Heart right ventricle (tissue), 16 donors: ENCODE measurements at regions not wholly inside any gene's neighbourhood (a gene's known extent, or its start where the extent isn't known, plus 50 kb on each side); places are given as distances from the start of the nearest gene placed in this dataset.

Experiments
- ATAC-seq, 8 donors: fragments of 200-7000 bp; cut with Tn5 transposase; one replicate each; pipeline ENCODE4 v1.9.1; 2020; ENCODE audit warnings: mild to moderate bottlenecking in 8 of 8, moderate library complexity in 8 of 8, moderate number of reproducible peaks in 1 of 8
- DNase-seq, 2 donors: peaks; one replicate each; pipeline ENCODE4 v3.0.0-alpha.2; 2020
- H3K27ac ChIP-seq, 10 donors: fragments of 200-600 bp; sonication (generic) in 2 of 10; one replicate each; pipeline versions ENCODE4 v1.5.0 to v1.8.0; 2020 to 2022; ENCODE audit warnings: mild to moderate bottlenecking in 3 of 10
- H3K27me3 ChIP-seq, 7 donors: fragments of 200-600 bp; one replicate each; pipeline ENCODE4 v1.8.0; 2021 to 2022; ENCODE audit warnings: mild to moderate bottlenecking in 2 of 7
- H3K36me3 ChIP-seq, 9 donors: fragments of 200-600 bp; sonication (generic) in 1 of 9; one replicate each; pipeline versions ENCODE4 v1.5.0 to v1.8.0; 2020 to 2022; ENCODE audit warnings: mild to moderate bottlenecking in 2 of 9
- H3K4me1 ChIP-seq, 9 donors: fragments of 200-600 bp; sonication (generic) in 1 of 9; one replicate each; pipeline versions ENCODE4 v1.5.0 to v1.8.0; 2020 to 2022; ENCODE audit warnings: mild to moderate bottlenecking in 4 of 9
- H3K4me3 ChIP-seq, 10 donors: fragments of 200-600 bp; sonication (generic) in 2 of 10; one replicate each; pipeline versions ENCODE4 v1.5.0 to v1.8.0; 2020 to 2022; ENCODE audit warnings: mild to moderate bottlenecking in 7 of 10, moderate library complexity in 2 of 10
- H3K9me3 ChIP-seq, 11 donors: fragments of 200-600 bp in 10 of 11; sonication (generic) in 2 of 11; one replicate each; pipeline versions ENCODE4 v1.5.0 to v1.8.0; 2013 to 2022; ENCODE audit warnings: mild to moderate bottlenecking in 2 of 11, control low read depth in 1 of 11, moderate library complexity in 1 of 11
- CTCF ChIP-seq, 9 donors: fragments of 200-600 bp; sonication (generic) in 2 of 9; IDR thresholded peaks; one replicate each; pipeline versions ENCODE4 v1.5.0 to v1.8.0; 2021 to 2022; ENCODE audit warnings: antibody characterized with exemption in 9 of 9, mild to moderate bottlenecking in 5 of 9, moderate library complexity in 1 of 9
- WGBS, 2 donors: extraction: QIAGEN DNeasy Blood & Tissue Kit; methylation state at CpG; one replicate each; pipeline ENCODE4 v1.1.7; 2013; ENCODE audit warnings: inconsistent platforms in 1 of 2; 5-methylcytosine and 5-hydroxymethylcytosine counted together
- intact Hi-C, 10 donors: fragments of 100-400 bp; cut with DNase I; formaldehyde crosslinking; loops; one replicate each; pipeline versions ENCODE4 v1.11.1 to v1.14.2; 2022
- donor health status: Arrhythmogenic right ventricular cardiomyopathy.
- donor health status: ischemic (EF 13 %, LVEDD 7.1; RV severe dilation, severe dysfunction).
- donor health status: healthy with polysubstance abuse.
- donor health status: DM: no; HTN: yes; CAD: no.
- donor health status: DM: no; HTN: no; CAD: no.
- donor health status: ischemic (EF 25% LVEDD 6.9; RV normal size, moderate dysfunction).
- donor health status: ischemic (EF 25% LVEDD 5.7; RV mildly dilated, moderate dysfunction).
- donor health status: healthy.
- donor health status: DM: yes; HTN: yes; CAD: no.
- donor health status: Ischemic cardiomyopathy.
- donor health status: ischemic (EF 35%, LVEDD 5.7; RV mildly dilated, moderate dysfunction).
- donor health status: nonischemic (EF 11% LVEDD 7.7; RV severe dilation, severe dysfunction).
- donor health status: DM: yes; HTN: yes; CAD: no.
- donor health status: PGD.
- donor health status: ischemic (EF 29% LVEDD 5.4; RV normal size, mild dysfunction).
- donor health status: nonischemic (EF 23%, LVEDD 6.1; RV moderate dilation, normal function).

- peak in 1 of 2 donors; percentile 7 for DNase-seq
These were observed 421.7 kb downstream of the VRK1 start for GRCh38 chr14:97218691-97219430.

GRCh38 chr14:97219431-97220017, 422.3 kb downstream of the VRK1 start:
- Histone ChIP-seq H3K9me3 (no peaks in the 10 kb centered on the region), H3K4me3 (peak overlapping the region in 7 of 10 donors; percentile 12 to 50 (median 45)), H3K4me1 (peaks cover 4 to 15% (median 10%) of the 10 kb centered on the region in 9 donors), H3K27me3 (peaks cover 0 to 59% (median 43%) of the 10 kb centered on the region in 7 donors), H3K27ac (no peak overlapping the region), H3K36me3 (no peaks in the 10 kb centered on the region)
- intact Hi-C loops: loop anchor here in 1 of 10 donors (5.0 kb wide), 1 partner anchor 1277 kb away; no protein-coding TSS in a partner anchor
- TF ChIP-seq CTCF (IDR thresholded peaks at IDR 0.05): no peak
- ATAC-seq (no peak), DNase-seq (no peak)
- WGBS, 2 donors: 11% methylated on average over 31 to 32 of the region's 32 CpGs

More at GRCh38 chr14:97218691-97219430, 421.7 kb downstream of the VRK1 start:
- Histone ChIP-seq H3K4me1 (peaks cover 4 to 15% (median 10%) of the 10 kb centered on the region in 9 donors), H3K9me3 (no peaks in the 10 kb centered on the region), H3K27me3 (peaks cover 0 to 59% (median 43%) of the 10 kb centered on the region in 7 donors), H3K27ac (no peak overlapping the region), H3K36me3 (no peaks in the 10 kb centered on the region), H3K4me3 (peak overlapping the region in 8 of 10 donors; percentile 12 to 50 (median 44))
- intact Hi-C loops: no loop called here
- TF ChIP-seq CTCF (IDR thresholded peaks at IDR 0.05): no peak
- ATAC-seq: peak in 2 of 8 donors; percentile 34 to 47
- 1% methylated on average over 52 of the region's 52 CpGs for WGBS, 2 donors

GRCh38 chr14:97221572-97222285, 424.5 kb downstream of the VRK1 start:
- Histone ChIP-seq H3K4me1 (peaks cover 4 to 15% (median 10%) of the 10 kb centered on the region in 9 donors), H3K27me3 (peaks cover 0 to 71% (median 43%) of the 10 kb centered on the region in 7 donors), H3K27ac (no peak overlapping the region), H3K36me3 (no peaks in the 10 kb centered on the region), H3K4me3 (no peak overlapping the region), H3K9me3 (no peaks in the 10 kb centered on the region)
- intact Hi-C loops: loop anchor here in 1 of 10 donors (5.0 kb wide), 1 partner anchor 1279 kb away; no protein-coding TSS in a partner anchor
- no peak for DNase-seq
- TF ChIP-seq CTCF (IDR thresholded peaks at IDR 0.05): no peak
- no peak for ATAC-seq
- 86% methylated on average over 11 of the region's 11 CpGs for WGBS, 2 donors

DNA sequence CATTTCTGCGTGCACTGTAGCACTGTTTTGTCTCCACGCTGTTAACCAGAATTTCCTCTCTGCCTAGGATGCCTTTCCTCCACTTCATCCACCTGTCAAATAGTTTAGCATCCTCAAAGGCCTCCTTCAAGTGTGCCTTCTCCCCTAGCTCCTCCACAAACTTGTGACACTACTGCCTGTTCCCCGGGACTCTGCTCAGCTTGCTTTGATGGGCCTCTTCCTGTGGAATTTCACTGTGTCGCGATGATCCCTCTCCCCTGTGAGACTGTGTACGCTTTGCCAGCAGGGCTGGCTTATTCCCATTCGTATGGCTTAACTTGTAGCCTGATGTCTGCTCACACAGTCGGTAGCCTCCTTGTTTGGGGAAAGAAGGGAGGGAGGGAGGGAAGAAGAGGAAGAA, 426.8 kb downstream of the VRK1 start:
- H3K4me3 ChIP-seq: no peak overlapping the region
- WGBS, 2 donors: 34 to 35% methylated on average over 8 of the region's 8 CpGs
- no peaks in the 10 kb centered on the region for H3K36me3 ChIP-seq
- intact Hi-C loops: loop anchor here in 1 of 10 donors (5.0 kb wide), 1 partner anchor 1282 kb away; no protein-coding TSS in a partner anchor
- H3K27me3 ChIP-seq: peaks cover 0 to 60% (median 39%) of the 10 kb centered on the region in 7 donors
- H3K27ac ChIP-seq: no peak overlapping the region
- peaks cover 0 to 3% (median 0%) of the 10 kb centered on the region in 11 donors for H3K9me3 ChIP-seq
- no peak for TF ChIP-seq CTCF (IDR thresholded peaks at IDR 0.05)
- peaks cover 4 to 7% (median 6%) of the 10 kb centered on the region in 9 donors for H3K4me1 ChIP-seq
- DNase-seq (no peak), ATAC-seq (no peak)
